VCaP (cell line): ENCODE measurements at regions not wholly inside any gene's neighbourhood (a gene's known extent, or its start where the extent isn't known, plus 50 kb on each side); places are given as distances from the start of the nearest gene placed in this dataset.

Experiments used
- H3K27ac ChIP-seq: fragments of 450-650 bp; 2 replicates; pipeline ENCODE4 v1.5.1; 2017
- TF ChIP-seq, protein P1 (sequence below): fragments of 450-650 bp; conservative IDR thresholded peaks from 2 replicates; pipeline ENCODE4 v1.5.1; 2017; ENCODE audit warnings: mild to moderate bottlenecking, moderate library complexity

GRCh38 chr12:5139751-5140150 is 96.1 kb downstream of the KCNA5 start:
- TF ChIP-seq, protein P1, sequence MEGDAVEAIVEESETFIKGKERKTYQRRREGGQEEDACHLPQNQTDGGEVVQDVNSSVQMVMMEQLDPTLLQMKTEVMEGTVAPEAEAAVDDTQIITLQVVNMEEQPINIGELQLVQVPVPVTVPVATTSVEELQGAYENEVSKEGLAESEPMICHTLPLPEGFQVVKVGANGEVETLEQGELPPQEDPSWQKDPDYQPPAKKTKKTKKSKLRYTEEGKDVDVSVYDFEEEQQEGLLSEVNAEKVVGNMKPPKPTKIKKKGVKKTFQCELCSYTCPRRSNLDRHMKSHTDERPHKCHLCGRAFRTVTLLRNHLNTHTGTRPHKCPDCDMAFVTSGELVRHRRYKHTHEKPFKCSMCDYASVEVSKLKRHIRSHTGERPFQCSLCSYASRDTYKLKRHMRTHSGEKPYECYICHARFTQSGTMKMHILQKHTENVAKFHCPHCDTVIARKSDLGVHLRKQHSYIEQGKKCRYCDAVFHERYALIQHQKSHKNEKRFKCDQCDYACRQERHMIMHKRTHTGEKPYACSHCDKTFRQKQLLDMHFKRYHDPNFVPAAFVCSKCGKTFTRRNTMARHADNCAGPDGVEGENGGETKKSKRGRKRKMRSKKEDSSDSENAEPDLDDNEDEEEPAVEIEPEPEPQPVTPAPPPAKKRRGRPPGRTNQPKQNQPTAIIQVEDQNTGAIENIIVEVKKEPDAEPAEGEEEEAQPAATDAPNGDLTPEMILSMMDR, result no peak
- no peak overlapping the region for H3K27ac ChIP-seq

DNA sequence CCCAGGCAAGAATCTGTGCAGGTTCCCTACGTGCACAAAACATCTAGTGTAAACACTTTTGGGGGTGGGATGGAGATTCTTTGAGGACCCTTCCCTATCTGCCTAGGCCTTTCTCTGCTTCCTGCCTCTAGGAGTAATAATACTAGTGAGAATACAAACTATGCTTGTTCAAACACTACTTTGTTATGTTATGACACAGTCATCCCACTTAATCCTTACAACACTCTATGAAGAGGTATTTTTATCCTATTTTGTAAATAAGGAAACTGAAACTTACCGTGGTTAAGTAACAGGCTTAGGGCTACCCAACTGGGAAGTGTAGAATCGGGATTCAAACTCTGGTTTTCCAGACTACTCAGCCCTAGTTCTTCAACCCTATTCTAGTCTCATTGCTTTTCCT is 96.5 kb downstream of the KCNA5 start:
- TF ChIP-seq, protein P1, result no peak

GRCh38 chr12:5148880-5149279 is 105.2 kb downstream of the KCNA5 start:
- H3K27ac ChIP-seq, result no peak overlapping the region
- TF ChIP-seq, protein P1, result no peak

More for the DNA sequence above, 96.5 kb downstream of the KCNA5 start:
- no peak overlapping the region for H3K27ac ChIP-seq

DNA sequence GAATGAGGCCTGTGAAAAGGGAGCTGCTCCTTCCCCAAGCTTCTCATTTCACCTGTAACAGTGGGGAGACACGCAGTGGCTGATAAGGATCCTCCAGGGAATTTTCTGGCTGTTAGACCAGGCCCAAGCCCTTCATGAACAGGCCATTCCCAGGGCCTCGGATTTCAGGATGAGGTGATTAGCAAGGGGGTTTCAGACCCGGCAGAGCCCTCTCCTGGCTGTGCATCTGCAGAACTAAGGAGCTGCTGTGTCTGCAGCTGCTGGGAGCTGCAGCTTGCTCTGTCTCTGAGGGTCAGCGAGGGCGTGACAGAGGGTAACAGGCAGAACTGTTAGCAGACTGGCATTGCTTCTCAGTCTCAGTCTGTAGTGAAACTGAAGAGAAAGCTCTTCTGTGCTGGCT is 110.4 kb downstream of the KCNA5 start:
- no peak overlapping the region for H3K27ac ChIP-seq
- TF ChIP-seq, protein P1, result no peak

DNA sequence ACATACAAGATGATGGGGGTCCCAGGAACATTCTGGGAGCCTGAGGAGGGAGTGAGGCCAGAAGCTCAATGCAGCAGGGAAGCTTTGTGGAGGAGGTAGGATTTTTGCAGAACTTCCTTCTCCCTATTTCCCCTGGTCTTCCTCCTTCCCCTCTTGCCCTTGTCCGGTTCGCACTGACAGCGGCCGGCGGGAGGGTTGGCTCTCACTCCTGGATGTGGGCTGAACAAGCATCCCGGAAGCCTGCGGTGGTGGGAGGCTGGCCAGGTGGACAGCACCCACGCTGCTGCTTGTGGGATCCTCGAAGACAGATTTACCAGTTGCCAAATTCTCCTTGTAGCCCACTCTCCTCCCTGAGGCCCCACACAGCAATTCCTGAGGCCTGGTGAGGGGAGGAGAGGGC is 112.2 kb downstream of the KCNA5 start:
- TF ChIP-seq, protein P1, result no peak
- no peak overlapping the region for H3K27ac ChIP-seq

GRCh38 chr12:5160827-5161226 is 117.1 kb downstream of the KCNA5 start:
- TF ChIP-seq, protein P1, result no peak

DNA sequence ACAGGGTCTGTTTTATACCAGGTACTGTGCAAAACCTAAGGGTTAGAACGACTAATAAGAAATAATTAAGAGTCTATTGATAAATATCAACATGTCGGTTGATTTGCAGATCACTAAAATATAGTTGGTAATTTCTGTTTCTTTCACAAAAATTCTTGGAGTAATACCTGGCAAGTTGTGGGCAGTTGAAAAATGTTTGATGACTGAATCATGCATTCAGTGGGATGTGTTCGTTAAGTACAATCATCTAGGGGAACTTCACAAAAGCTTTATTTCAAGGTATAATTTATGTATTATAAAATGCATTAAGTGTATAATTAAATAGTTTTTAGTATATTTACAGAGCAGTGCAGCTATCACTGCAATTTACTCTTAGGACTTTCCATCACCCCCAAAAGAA is 120.0 kb downstream of the KCNA5 start:
- H3K27ac ChIP-seq, result no peak overlapping the region
- TF ChIP-seq, protein P1, result no peak

More at GRCh38 chr12:5160827-5161226, 117.1 kb downstream of the KCNA5 start:
- H3K27ac ChIP-seq, result no peak overlapping the region
